MM.1S (cell line): ENCODE measurements at regions not wholly inside any gene's neighbourhood (a gene's known extent, or its start where the extent isn't known, plus 50 kb on each side); places are given as distances from the start of the nearest gene placed in this dataset.
A peak's percentile ranks its signal among the peaks of the same experiment; 100 is the strongest.

Experiments used
- DNase-seq: peaks from one replicate; pipeline ENCODE4 v3.0.0-alpha.2; 2015
- H2AFZ ChIP-seq: fragments of 300-600 bp; sonication (generic); 2 replicates; pipeline ENCODE4 v1.6.0; 2016; ENCODE audit warnings: antibody characterized with exemption, low read length
- H3F3A ChIP-seq: fragments of 300-600 bp; sonication (generic); 2 replicates; pipeline ENCODE4 v1.6.1; 2016; ENCODE audit warnings: mild to moderate bottlenecking, antibody characterized with exemption, low read length, moderate library complexity, mixed read lengths; ENCODE audit not compliant: insufficient read depth
- H3K27ac ChIP-seq: fragments of 300-600 bp; sonication (generic); 2 replicates; pipeline ENCODE4 v1.5.1; 2016; ENCODE audit warnings: mild to moderate bottlenecking, low read length
- H3K27me3 ChIP-seq: fragments of 300-600 bp; sonication (generic); replicated peaks from 2 replicates; pipeline ENCODE4 v1.6.0; 2016; ENCODE audit warnings: low read length; ENCODE audit not compliant: insufficient read depth
- H3K36me3 ChIP-seq: fragments of 300-600 bp; sonication (generic); replicated peaks from 2 replicates; pipeline ENCODE4 v1.6.1; 2016; ENCODE audit warnings: mild to moderate bottlenecking, low read length, mixed read lengths; ENCODE audit not compliant: insufficient read depth
- H3K4me1 ChIP-seq: fragments of 300-600 bp; sonication (generic); 2 replicates; pipeline ENCODE4 v1.6.1; 2016; ENCODE audit warnings: low read length, mixed read lengths
- H3K4me2 ChIP-seq: fragments of 300-600 bp; sonication (generic); 2 replicates; pipeline ENCODE4 v1.6.0; 2016; ENCODE audit warnings: low read depth, low read length
- H3K4me3 ChIP-seq: fragments of 300-600 bp; sonication (generic); 2 replicates; pipeline ENCODE4 v1.5.1; 2016; ENCODE audit warnings: low read length, mixed read lengths
- H3K79me2 ChIP-seq: fragments of 300-600 bp; sonication (generic); 2 replicates; pipeline ENCODE4 v1.6.1; 2016; ENCODE audit warnings: mixed run types, low read length, mixed read lengths
- H3K9ac ChIP-seq: fragments of 300-600 bp; sonication (generic); 2 replicates; pipeline ENCODE4 v1.6.1; 2016; ENCODE audit warnings: low read length, mixed read lengths
- H3K9me2 ChIP-seq: fragments of 300-600 bp; sonication (generic); replicated peaks from 2 replicates; pipeline ENCODE4 v1.6.1; 2016; ENCODE audit warnings: mild to moderate bottlenecking, low read length, mixed read lengths; ENCODE audit not compliant: insufficient read depth
- H3K9me3 ChIP-seq: fragments of 300-600 bp; sonication (generic); replicated peaks from 2 replicates; pipeline ENCODE4 v1.6.1; 2016; ENCODE audit warnings: mild to moderate bottlenecking, low read length, mixed read lengths; ENCODE audit not compliant: insufficient read depth
- H4K20me1 ChIP-seq: fragments of 300-600 bp; sonication (generic); 2 replicates; pipeline ENCODE4 v1.6.1; 2016; ENCODE audit warnings: mild to moderate bottlenecking, low read length, moderate library complexity, mixed read lengths; ENCODE audit not compliant: insufficient read depth
- CTCF ChIP-seq: fragments of 300-600 bp; sonication (generic); IDR thresholded peaks from 2 replicates; pipeline ENCODE4 v1.5.1; 2016; ENCODE audit warnings: antibody characterized with exemption, low read length, mixed read lengths
- EZH2 ChIP-seq: fragments of 300-600 bp; sonication (generic); optimal IDR thresholded peaks from 2 replicates; pipeline ENCODE3; 2017; ENCODE audit warnings: low read depth, mild to moderate bottlenecking, antibody characterized with exemption, low read length, mixed read lengths
- EZH2phosphoT487 ChIP-seq: fragments of 300-600 bp; sonication (generic); IDR thresholded peaks from 2 replicates; pipeline ENCODE4 v1.6.1; 2018; ENCODE audit warnings: antibody characterized with exemption, low read length

GRCh38 chr10:33739031-33739430 lies 404.6 kb upstream of the NRP1 start:
- DNase-seq, result no peak
- H3K4me1 ChIP-seq, result peaks cover 13% of the 10 kb centered on the region; the same call in 1 of the 2 replicates
- H3K4me2 ChIP-seq, result no peak overlapping the region
- no peaks in the 10 kb centered on the region for H3K9me3 ChIP-seq
- H3K4me3 ChIP-seq, result no peak overlapping the region
- no peaks in the 10 kb centered on the region for H3K9me2 ChIP-seq
- no peaks in the 10 kb centered on the region for H3K36me3 ChIP-seq
- no peaks in the 10 kb centered on the region for H3K79me2 ChIP-seq
- H3K27me3 ChIP-seq, result no peaks in the 10 kb centered on the region
- no peak overlapping the region for H3K27ac ChIP-seq
- H3F3A ChIP-seq, result no peaks in the 10 kb centered on the region
- no peak overlapping the region for H3K9ac ChIP-seq
- no peak overlapping the region for H2AFZ ChIP-seq
- no peaks in the 10 kb centered on the region for H4K20me1 ChIP-seq
- TF ChIP-seq CTCF (no peak), EZH2 (no peak), EZH2phosphoT487 (no peak)

- Histone ChIP-seq H2AFZ (no peak overlapping the region), H3K4me3 (no peak overlapping the region), H3K36me3 (no peaks in the 10 kb centered on the region), H3K27me3 (no peaks in the 10 kb centered on the region), H3K27ac (peak overlapping the region; percentile 53; the same call in 1 of the 2 replicates), H3K4me1 (peaks cover 19% of the 10 kb centered on the region; the same call in 1 of the 2 replicates), H3K79me2 (no peaks in the 10 kb centered on the region), H3K9me2 (no peaks in the 10 kb centered on the region), H4K20me1 (no peaks in the 10 kb centered on the region), H3K4me2 (no peak overlapping the region; the same call in 1 of the 2 replicates), H3K9ac (no peak overlapping the region), H3F3A (no peaks in the 10 kb centered on the region), H3K9me3 (no peaks in the 10 kb centered on the region)
- DNase-seq, result peak; percentile 25
- TF ChIP-seq EZH2 (no peak), CTCF (no peak), EZH2phosphoT487 (no peak)
Measured at GRCh38 chr10:33735464-33735923, 401.0 kb upstream of the NRP1 start.

- Histone ChIP-seq H3K36me3 (no peaks in the 10 kb centered on the region), H3K9me3 (no peaks in the 10 kb centered on the region), H3K27ac (peak overlapping the region; percentile 53), H3K4me1 (peaks cover 19% of the 10 kb centered on the region; the same call in 1 of the 2 replicates), H3K9me2 (no peaks in the 10 kb centered on the region), H3K27me3 (no peaks in the 10 kb centered on the region), H3K79me2 (no peaks in the 10 kb centered on the region), H3K9ac (0 out of 2 replicates have a peak overlapping the region, but pooled peaks have one; percentile 41), H3K4me2 (peak overlapping the region; percentile 2; the same call in 1 of the 2 replicates), H2AFZ (no peak overlapping the region), H4K20me1 (no peaks in the 10 kb centered on the region), H3K4me3 (no peak overlapping the region), H3F3A (no peaks in the 10 kb centered on the region)
- no peak for TF ChIP-seq EZH2phosphoT487
- no peak for TF ChIP-seq EZH2
- no peak for TF ChIP-seq CTCF
- DNase-seq, result peak; percentile 67
Measured at GRCh38 chr10:33734393-33735155, 400.1 kb upstream of the NRP1 start.
